B cell (primary cell): ENCODE measurements at regions not wholly inside any gene's neighbourhood (a gene's known extent, or its start where the extent isn't known, plus 50 kb on each side); places are given as distances from the start of the nearest gene placed in this dataset.

Source experiments
- ATAC-seq: fragments of 200-7000 bp; cut with Tn5 transposase; one replicate; pipeline ENCODE4 v1.10.0; 2021; ENCODE audit warnings: low read depth, mild to moderate bottlenecking, moderate number of reproducible peaks, moderate library complexity
- CTCF ChIA-PET: fragments of 350-600 bp; sonication (Branson Sonifier 250); formaldehyde crosslinking; loops from one replicate; lab custom pipeline; 2021; ENCODE audit warnings: antibody characterized with exemption, inconsistent platforms; lab: Charles Lee
- POLR2A ChIA-PET: fragments of 350-600 bp; sonication (Branson Sonifier 250); formaldehyde crosslinking; loops from one replicate; lab custom pipeline; 2021; ENCODE audit warnings: antibody characterized with exemption; lab: Charles Lee
- DNase-seq: peaks from one replicate; pipeline ENCODE4 v3.0.0; 2013
- H2AFZ ChIP-seq: 2 replicates; pipeline ENCODE4 v1.6.1; 2012; ENCODE audit warnings: mild to moderate bottlenecking, low read depth, low read length; ENCODE audit not compliant: insufficient read depth, poor library complexity, severe bottlenecking
- H3K27ac ChIP-seq, 2 donors: 1 replicate in 1 of 2; 2 replicates in 1 of 2; pipeline ENCODE4 v1.5.1; 2012 to 2013; ENCODE audit warnings: low read length in 2 of 2, mild to moderate bottlenecking in 2 of 2, moderate library complexity in 1 of 2
- H3K27me3 ChIP-seq, 4 experiments: fragments of 200-600 bp in 1 of 4; sonication (generic) in 1 of 4; replicated peaks in 1 of 4; 1 replicate in 2 of 4; 2 replicates in 2 of 4; pipeline versions ENCODE4 v1.6.1 to v1.7.0; 2013 to 2016; ENCODE audit warnings: low read length in 3 of 4, mild to moderate bottlenecking in 2 of 4, mixed read lengths in 1 of 4, moderate library complexity in 1 of 4; ENCODE audit not compliant: insufficient read depth in 4 of 4, control insufficient read depth in 3 of 4; ENCODE audit errors: control extremely low read depth in 1 of 4
- H3K36me3 ChIP-seq, 2 experiments: replicated peaks in 1 of 2; 1 replicate in 1 of 2; 2 replicates in 1 of 2; pipeline versions ENCODE4 v1.6.1 to v1.7.1; 2013; ENCODE audit warnings: low read length in 1 of 2; ENCODE audit not compliant: insufficient read depth in 2 of 2, control insufficient read depth in 1 of 2; ENCODE audit errors: control extremely low read depth in 1 of 2, extremely low read depth in 1 of 2
- H3K4me1 ChIP-seq, 2 donors: fragments of 200-600 bp in 1 of 2; sonication (generic) in 1 of 2; 1 replicate in 1 of 2; 2 replicates in 1 of 2; pipeline versions ENCODE4 v1.5.1 to v1.6.1; 2013 to 2017; ENCODE audit warnings: low read length in 2 of 2; ENCODE audit not compliant: control insufficient read depth in 2 of 2, insufficient read depth in 2 of 2
- H3K4me2 ChIP-seq: replicated peaks from 2 replicates; pipeline ENCODE3; 2012; ENCODE audit warnings: mild to moderate bottlenecking, low read depth, low read length; ENCODE audit not compliant: poor library complexity, severe bottlenecking
- H3K4me3 ChIP-seq, 5 experiments: fragments of 200-600 bp in 1 of 5; sonication (generic) in 1 of 5; 1 replicate in 3 of 5; 2 replicates in 2 of 5; pipeline versions ENCODE4 v1.5.1 to v1.7.0; 2011 to 2016; ENCODE audit warnings: low read length in 4 of 5, mild to moderate bottlenecking in 4 of 5, low read depth in 2 of 5, control low read depth in 1 of 5, moderate library complexity in 1 of 5; ENCODE audit not compliant: insufficient read depth in 1 of 5; ENCODE audit errors: control extremely low read depth in 1 of 5, extremely low read depth in 1 of 5
- H3K79me2 ChIP-seq: fragments of 200-600 bp; sonication (generic); one replicate; pipeline ENCODE4 v1.6.0; 2016; ENCODE audit warnings: low read length; ENCODE audit not compliant: control insufficient read depth, insufficient read depth
- H3K9ac ChIP-seq: fragments of 200-600 bp; sonication (generic); 2 replicates; pipeline ENCODE4 v1.6.1; 2017; ENCODE audit warnings: mild to moderate bottlenecking, low read length, moderate library complexity
- H3K9me3 ChIP-seq, 3 donors: one replicate each; pipeline versions ENCODE4 v1.6.1 to v1.7.1; 2013; ENCODE audit warnings: low read length in 2 of 3; ENCODE audit not compliant: control insufficient read depth in 2 of 3, insufficient read depth in 1 of 3; ENCODE audit errors: control extremely low read depth in 1 of 3
- H4K20me1 ChIP-seq: 2 replicates; pipeline ENCODE4 v1.6.0; 2012; ENCODE audit warnings: mild to moderate bottlenecking, low read length; ENCODE audit not compliant: insufficient read depth, control insufficient read depth, poor library complexity, severe bottlenecking
- H3K27ac Mint-ChIP-seq: one replicate; pipeline ENCODE4 v1.8.0; 2021; ENCODE audit warnings: mixed read lengths
- H3K27me3 Mint-ChIP-seq: one replicate; pipeline ENCODE4 v1.8.0; 2021; ENCODE audit warnings: mixed read lengths
- H3K4me1 Mint-ChIP-seq: one replicate; pipeline ENCODE4 v1.8.0; 2021; ENCODE audit warnings: mixed read lengths
- H3K4me3 Mint-ChIP-seq: one replicate; pipeline ENCODE4 v1.8.0; 2021; ENCODE audit warnings: mixed read lengths
- H3K9me3 Mint-ChIP-seq: one replicate; pipeline ENCODE4 v1.8.0; 2022; ENCODE audit warnings: mixed read lengths; ENCODE audit not compliant: insufficient read depth
- EZH2 ChIP-seq: IDR thresholded peaks from 2 replicates; pipeline ENCODE4 v1.6.1; 2012; ENCODE audit warnings: borderline replicate concordance, low read depth, mild to moderate bottlenecking, moderate library complexity, low read length; ENCODE audit not compliant: insufficient read depth, poor library complexity, severe bottlenecking
- WGBS: methylation state at CpG from one replicate; pipeline ENCODE4 v1.1.5; 2013; ENCODE audit warnings: missing lambda C conversion rate; ENCODE audit not compliant: insufficient coverage; 5-methylcytosine and 5-hydroxymethylcytosine counted together
- intact Hi-C: fragments of 100-400 bp; cut with micrococcal nuclease; formaldehyde crosslinking; loops from one replicate; pipeline ENCODE4 v1.10.0; 2022
- TF ChIP-seq, protein P1 (sequence below): fragments of 200-600 bp; IDR thresholded peaks from one replicate; pipeline ENCODE4 v1.8.0; 2022; ENCODE audit warnings: antibody characterized with exemption, mild to moderate bottlenecking

DNA sequence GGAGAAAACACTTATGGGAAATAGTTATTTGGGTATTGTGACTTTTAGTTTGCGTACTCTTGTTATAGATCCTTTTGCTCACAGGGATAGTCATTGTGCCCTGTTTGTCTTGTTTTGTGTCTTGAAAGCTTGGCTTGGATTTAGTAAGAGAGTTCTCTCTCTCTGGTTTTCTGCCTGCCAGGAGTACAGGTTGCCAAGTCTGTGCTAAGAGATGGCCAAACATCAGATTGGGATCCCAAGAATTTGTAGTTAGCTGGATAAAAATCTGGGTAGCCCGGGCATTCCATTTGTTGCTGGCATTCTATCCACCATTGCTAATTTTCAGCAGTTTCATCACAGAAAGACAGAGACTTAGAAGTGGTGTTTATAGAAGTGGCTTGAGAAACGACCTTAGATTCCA, 222.2 kb downstream of the NRIP1 start:
- Histone ChIP-seq H2AFZ (no peak overlapping the region), H3K36me3 (no peaks in the 10 kb centered on the region), H3K9ac (no peak overlapping the region), H3K27me3 (no peaks in the 10 kb centered on the region), H3K4me3 (no peak overlapping the region), H3K4me2 (no peak overlapping the region), H3K27ac (no peak overlapping the region), H4K20me1 (no peaks in the 10 kb centered on the region), H3K4me1 (no peaks in the 10 kb centered on the region), H3K79me2 (no peaks in the 10 kb centered on the region), H3K9me3 (peaks cover 0 to 24% (median 6%) of the 10 kb centered on the region in 3 donors)
- 91% methylated on average over 1 of the region's 3 CpGs for WGBS
- intact Hi-C loops, result no loop called here
- no peaks in the 10 kb centered on the region for H3K27me3 Mint-ChIP-seq
- ChIA-PET POLR2A (no interaction called here), CTCF (no interaction called here)
- TF ChIP-seq EZH2, result no peak
- TF ChIP-seq, protein P1, sequence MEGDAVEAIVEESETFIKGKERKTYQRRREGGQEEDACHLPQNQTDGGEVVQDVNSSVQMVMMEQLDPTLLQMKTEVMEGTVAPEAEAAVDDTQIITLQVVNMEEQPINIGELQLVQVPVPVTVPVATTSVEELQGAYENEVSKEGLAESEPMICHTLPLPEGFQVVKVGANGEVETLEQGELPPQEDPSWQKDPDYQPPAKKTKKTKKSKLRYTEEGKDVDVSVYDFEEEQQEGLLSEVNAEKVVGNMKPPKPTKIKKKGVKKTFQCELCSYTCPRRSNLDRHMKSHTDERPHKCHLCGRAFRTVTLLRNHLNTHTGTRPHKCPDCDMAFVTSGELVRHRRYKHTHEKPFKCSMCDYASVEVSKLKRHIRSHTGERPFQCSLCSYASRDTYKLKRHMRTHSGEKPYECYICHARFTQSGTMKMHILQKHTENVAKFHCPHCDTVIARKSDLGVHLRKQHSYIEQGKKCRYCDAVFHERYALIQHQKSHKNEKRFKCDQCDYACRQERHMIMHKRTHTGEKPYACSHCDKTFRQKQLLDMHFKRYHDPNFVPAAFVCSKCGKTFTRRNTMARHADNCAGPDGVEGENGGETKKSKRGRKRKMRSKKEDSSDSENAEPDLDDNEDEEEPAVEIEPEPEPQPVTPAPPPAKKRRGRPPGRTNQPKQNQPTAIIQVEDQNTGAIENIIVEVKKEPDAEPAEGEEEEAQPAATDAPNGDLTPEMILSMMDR, result no peak
- no peak overlapping the region for H3K4me3 Mint-ChIP-seq
- DNase-seq (no peak), ATAC-seq (no peak)
- peaks cover 2% of the 10 kb centered on the region for H3K4me1 Mint-ChIP-seq
- peaks cover 8% of the 10 kb centered on the region for H3K9me3 Mint-ChIP-seq
- H3K27ac Mint-ChIP-seq, result no peak overlapping the region

GRCh38 chr21:14841511-14842472, 223.0 kb downstream of the NRIP1 start:
- DNase-seq, result no peak
- 97% methylated on average over 49 of the region's 51 CpGs for WGBS
- Histone ChIP-seq H3K27ac (no peak overlapping the region), H3K4me3 (no peak overlapping the region), H3K4me1 (no peaks in the 10 kb centered on the region), H3K79me2 (no peaks in the 10 kb centered on the region), H4K20me1 (no peaks in the 10 kb centered on the region), H3K4me2 (no peak overlapping the region), H2AFZ (no peak overlapping the region), H3K9me3 (peaks cover 0 to 24% (median 6%) of the 10 kb centered on the region in 3 donors), H3K9ac (no peak overlapping the region), H3K36me3 (no peaks in the 10 kb centered on the region), H3K27me3 (no peaks in the 10 kb centered on the region)
- intact Hi-C loops, result no loop called here
- peaks cover 6% of the 10 kb centered on the region for H3K9me3 Mint-ChIP-seq
- peaks cover 2% of the 10 kb centered on the region for H3K4me1 Mint-ChIP-seq
- ATAC-seq, result no peak
- no peaks in the 10 kb centered on the region for H3K27me3 Mint-ChIP-seq
- ChIA-PET POLR2A (no interaction called here), CTCF (no interaction called here)
- H3K4me3 Mint-ChIP-seq, result no peak overlapping the region
- H3K27ac Mint-ChIP-seq, result no peak overlapping the region
- TF ChIP-seq EZH2, result no peak
- TF ChIP-seq, protein P1, result no peak
